Endothelial cell of umbilical vein (primary cell): ENCODE measurements at regions not wholly inside any gene's neighbourhood (a gene's known extent, or its start where the extent isn't known, plus 50 kb on each side); places are given as distances from the start of the nearest gene placed in this dataset.

Experiments used
- BruUV-seq: library from RNA; stranded (reverse); fragments of 400-500 nt; replicated peaks from 2 replicates; lab custom pipeline; 2021; lab: Mats Ljungman, UMichigan
- CTCF ChIA-PET: fragments of 300-600, 350-600 bp; sonication (Branson Sonifier 250); formaldehyde crosslinking; loops from one replicate; lab custom pipeline; 2021; ENCODE audit warnings: antibody characterized with exemption, inconsistent platforms; lab: Charles Lee
- POLR2A ChIA-PET: fragments of 300-600, 350-600 bp; sonication (Branson Sonifier 250); formaldehyde crosslinking; loops from one replicate; lab custom pipeline; 2021; ENCODE audit warnings: antibody characterized with exemption, inconsistent platforms; lab: Charles Lee
- DNase-seq: peaks from one replicate; pipeline ENCODE4 v3.0.0-alpha.2; 2011; ENCODE audit warnings: low read depth, low spot score
- FAIRE-seq: peaks from 2 replicates; lab custom pipeline; 2011; peaks lifted over from hg19 to GRCh38; lab: Jason Lieb, UNC
- H2AFZ ChIP-seq: 2 replicates; pipeline ENCODE4 v1.6.0; 2012; ENCODE audit warnings: low read depth, low read length, control low read depth, inconsistent platforms
- H3K27ac ChIP-seq: 2 replicates; pipeline ENCODE4 v1.5.1; 2011; ENCODE audit warnings: low read depth, mild to moderate bottlenecking, control low read depth, low read length, moderate library complexity; ENCODE audit not compliant: insufficient read depth
- H3K27me3 ChIP-seq, 2 experiments: 2 replicates each; pipeline versions ENCODE4 v1.6.0 to v1.6.1; 2011; ENCODE audit warnings: low read length in 2 of 2, mixed read lengths in 1 of 2; ENCODE audit not compliant: control insufficient read depth in 2 of 2, insufficient read depth in 2 of 2
- H3K36me3 ChIP-seq, 2 experiments: 2 replicates in 1 of 2; 3 replicates in 1 of 2; pipeline ENCODE4 v1.5.1; 2011; ENCODE audit warnings: low read length in 2 of 2, mild to moderate bottlenecking in 1 of 2, moderate library complexity in 1 of 2; ENCODE audit not compliant: control insufficient read depth in 2 of 2, insufficient read depth in 2 of 2; ENCODE audit errors: extremely low read depth in 1 of 2
- H3K4me1 ChIP-seq: 3 replicates; pipeline ENCODE4 v1.5.1; 2011; ENCODE audit warnings: mild to moderate bottlenecking, low read length; ENCODE audit not compliant: control insufficient read depth, insufficient read depth; ENCODE audit errors: extremely low read depth
- H3K4me2 ChIP-seq: 2 replicates; pipeline ENCODE4 v1.6.1; 2011; ENCODE audit warnings: low read length, control low read depth, mixed read lengths; ENCODE audit not compliant: insufficient read depth
- H3K4me3 ChIP-seq, 3 experiments: fragments of 200-600 bp in 1 of 3; sonication (generic), shearing (Covaris generic) in 1 of 3; replicated peaks in 1 of 3; 2 replicates each; pipeline ENCODE4 v1.5.1; 2011 to 2016; ENCODE audit warnings: control low read depth in 3 of 3, low read length in 3 of 3, mild to moderate bottlenecking in 2 of 3, inconsistent platforms in 1 of 3, low read depth in 1 of 3, moderate library complexity in 1 of 3; ENCODE audit not compliant: insufficient read depth in 1 of 3
- H3K79me2 ChIP-seq: 2 replicates; pipeline ENCODE4 v1.6.0; 2012; ENCODE audit warnings: low read length, inconsistent platforms; ENCODE audit not compliant: control insufficient read depth, insufficient read depth
- H3K9ac ChIP-seq: replicated peaks from 2 replicates; pipeline ENCODE3; 2011; ENCODE audit warnings: low read length, control low read depth; ENCODE audit not compliant: insufficient read depth; ENCODE audit errors: extremely low read depth
- H3K9me1 ChIP-seq: replicated peaks from 3 replicates; pipeline ENCODE4 v1.6.0; 2011; ENCODE audit warnings: mild to moderate bottlenecking, low read length; ENCODE audit not compliant: control insufficient read depth, insufficient read depth; ENCODE audit errors: extremely low read depth
- H3K9me3 ChIP-seq: replicated peaks from 2 replicates; pipeline ENCODE4 v1.5.1; 2012; ENCODE audit warnings: low read length, inconsistent platforms; ENCODE audit not compliant: control insufficient read depth, insufficient read depth
- H4K20me1 ChIP-seq: replicated peaks from 2 replicates; pipeline ENCODE3; 2011; ENCODE audit warnings: mild to moderate bottlenecking, low read length; ENCODE audit not compliant: control insufficient read depth, insufficient read depth; ENCODE audit errors: extremely low read depth
- CTCF ChIP-seq, 2 donors: IDR thresholded peaks; 1 replicate in 1 of 2; 2 replicates in 1 of 2; pipeline ENCODE4 v1.5.1; 2011; ENCODE audit warnings: low read length in 2 of 2, mild to moderate bottlenecking in 2 of 2, moderate library complexity in 2 of 2, control low read depth in 1 of 2, inconsistent platforms in 1 of 2, low read depth in 1 of 2; ENCODE audit not compliant: insufficient read depth in 1 of 2; ENCODE audit errors: extremely low read depth in 1 of 2
- EZH2 ChIP-seq: IDR thresholded peaks from 2 replicates; pipeline ENCODE4 v1.6.1; 2012; ENCODE audit warnings: borderline replicate concordance, low read depth, mild to moderate bottlenecking, moderate library complexity, low read length, inconsistent platforms; ENCODE audit not compliant: severe bottlenecking
- FOS ChIP-seq: IDR thresholded peaks from 2 replicates; pipeline ENCODE4 v1.6.1; 2011; ENCODE audit warnings: mild to moderate bottlenecking, low read length, moderate library complexity, borderline replicate concordance; ENCODE audit not compliant: insufficient read depth
- GATA2 ChIP-seq: IDR thresholded peaks from 2 replicates; pipeline ENCODE4 v1.7.0; 2011; ENCODE audit warnings: low read depth, mild to moderate bottlenecking, moderate library complexity, mixed read lengths, low read length; ENCODE audit not compliant: insufficient read length, insufficient read depth
- JUN ChIP-seq: IDR thresholded peaks from 2 replicates; pipeline ENCODE4 v1.6.1; 2011; ENCODE audit warnings: borderline replicate concordance, low read depth; ENCODE audit not compliant: insufficient read length, insufficient read depth
- MAX ChIP-seq: IDR thresholded peaks from 2 replicates; pipeline ENCODE4 v1.6.1; 2011; ENCODE audit not compliant: insufficient read depth, insufficient read length
- MYC ChIP-seq: IDR thresholded peaks from one replicate; pipeline ENCODE4 v1.6.1; 2011; ENCODE audit warnings: mild to moderate bottlenecking, low read depth, low read length
- POLR2A ChIP-seq: IDR thresholded peaks from 2 replicates; pipeline ENCODE4 v1.6.1; 2012; ENCODE audit warnings: low read depth, mild to moderate bottlenecking, control low read depth, low read length
- POLR2AphosphoS5 ChIP-seq: IDR thresholded peaks from 2 replicates; pipeline ENCODE4 v1.6.1; 2012; ENCODE audit warnings: low read depth, mild to moderate bottlenecking, control low read depth, low read length, moderate library complexity; ENCODE audit not compliant: insufficient read depth
- dilution Hi-C: fragments of 300-500 bp; cut with MboI; formaldehyde crosslinking; loops from one replicate; pipeline ENCODE4 v1.15.0; 2019; ENCODE audit warnings: low sequenced_read_pairs; ENCODE audit not compliant: extremely low pct_ligation_motif_present
- intact Hi-C: fragments of 100-400 bp; cut with micrococcal nuclease; formaldehyde crosslinking; loops from one replicate; pipeline ENCODE4 v1.10.0; 2022

- H3K9ac ChIP-seq, result no peak overlapping the region
- no peaks in the 10 kb centered on the region for H3K4me1 ChIP-seq
- no peak for TF ChIP-seq FOS
- TF ChIP-seq JUN, result no peak
- TF ChIP-seq CTCF (IDR thresholded peaks at IDR 0.05; ENCODE audit: extremely low read depth in 1 of 2, insufficient read depth in 1 of 2, low read depth in 1 of 2, low read length in 2 of 2), result no peak
- TF ChIP-seq GATA2, result no peak
- TF ChIP-seq POLR2AphosphoS5, result no peak
- no peak for TF ChIP-seq POLR2A
- no peak for TF ChIP-seq MYC
- TF ChIP-seq MAX, result no peak
- no peak for TF ChIP-seq EZH2
- dilution Hi-C loops, result no loop called here
- ChIA-PET POLR2A (no interaction called here), CTCF (no interaction called here)
- no peak for FAIRE-seq
- H3K4me3 ChIP-seq, result no peak overlapping the region
- H3K4me2 ChIP-seq, result no peak overlapping the region
- BruUV-seq, result no TSS peak
- H3K27ac ChIP-seq, result no peak overlapping the region
- intact Hi-C loops, result no loop called here
- no peaks in the 10 kb centered on the region for H3K36me3 ChIP-seq
- H4K20me1 ChIP-seq, result no peaks in the 10 kb centered on the region
- no peaks in the 10 kb centered on the region for H3K79me2 ChIP-seq
- no peaks in the 10 kb centered on the region for H3K9me1 ChIP-seq
- H3K27me3 ChIP-seq, result no peaks in the 10 kb centered on the region
- no peak overlapping the region for H2AFZ ChIP-seq
- H3K9me3 ChIP-seq, result peaks cover 7% of the 10 kb centered on the region
- DNase-seq, result no peak
These were observed 320.8 kb upstream of the PDZRN3 start for GRCh38 chr3:73945541-73945940.
